Peyer's patch (tissue), 4 donors: ENCODE measurements at regions not wholly inside any gene's neighbourhood (a gene's known extent, or its start where the extent isn't known, plus 50 kb on each side); places are given as distances from the start of the nearest gene placed in this dataset.

Experiments used
- DNase-seq, 3 donors: peaks; one replicate each; pipeline ENCODE4 v3.0.0-alpha.2; 2017 to 2019
- H3K27ac ChIP-seq, 4 donors: fragments of 200-600 bp; sonication (generic); one replicate each; pipeline ENCODE4 v1.5.1; 2016 to 2019
- H3K27me3 ChIP-seq, 2 donors: fragments of 200-600 bp; sonication (generic); one replicate each; pipeline ENCODE4 v1.5.1; 2019
- H3K36me3 ChIP-seq, 3 donors: fragments of 200-600 bp; sonication (generic); one replicate each; pipeline ENCODE4 v1.5.1; 2016 to 2019
- H3K4me1 ChIP-seq, 4 donors: fragments of 200-600 bp; sonication (generic); one replicate each; pipeline ENCODE4 v1.5.1; 2016 to 2019
- H3K4me3 ChIP-seq, 4 donors: fragments of 200-600 bp; sonication (generic); 1 replicate in 3 of 4; 2 replicates in 1 of 4; pipeline ENCODE4 v1.5.1; 2016 to 2019; ENCODE audit warnings: mild to moderate bottlenecking in 1 of 4
- H3K9me3 ChIP-seq, 4 donors: fragments of 200-600 bp; sonication (generic); one replicate each; pipeline ENCODE4 v1.5.1; 2016 to 2019; ENCODE audit warnings: mild to moderate bottlenecking in 1 of 4
- CTCF ChIP-seq, 6 experiments: fragments of 450-650 bp in 4 of 6; fragments of 200-600 bp in 2 of 6; sonication (generic) in 1 of 6; IDR thresholded peaks; one replicate each; pipeline ENCODE4 v1.5.1; 2017 to 2019; ENCODE audit warnings: antibody characterized with exemption in 6 of 6, mild to moderate bottlenecking in 3 of 6, moderate library complexity in 1 of 6
- POLR2A ChIP-seq, 2 donors: fragments of 450-650 bp; IDR thresholded peaks; one replicate each; pipeline ENCODE4 v1.5.1; 2017; ENCODE audit warnings: antibody characterized with exemption in 2 of 2, mild to moderate bottlenecking in 2 of 2, moderate library complexity in 2 of 2

- H3K4me1 ChIP-seq: peaks cover 0 to 49% (median 6%) of the 10 kb centered on the region in 4 donors
- H3K4me3 ChIP-seq: no peak overlapping the region
- DNase-seq: peak in 2 of 3 donors; percentile 70 to 85
These were observed 80.4 kb upstream of the MGAT5 start for GRCh38 chr2:134173338-134174016.

DNA sequence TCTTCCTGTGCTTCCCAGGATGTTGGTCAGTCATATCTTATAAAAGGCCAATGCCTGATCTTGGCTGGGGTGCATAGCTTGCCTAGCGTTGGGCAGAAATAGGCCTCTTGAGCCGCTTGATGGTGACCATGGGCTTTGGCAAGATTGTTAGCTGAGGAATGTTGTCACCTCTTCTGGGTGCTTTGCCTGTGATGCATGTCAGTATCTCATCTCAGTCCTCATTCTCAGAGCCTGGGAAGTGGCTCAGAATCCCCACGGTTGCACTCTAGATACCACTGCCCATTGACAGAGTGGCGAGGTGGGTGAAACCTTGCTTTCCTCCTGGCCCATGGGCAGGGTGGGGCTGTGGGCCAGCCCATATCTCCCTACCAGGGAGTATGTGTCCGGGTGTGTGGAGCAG is 79.2 kb upstream of the MGAT5 start:
- Histone ChIP-seq H3K27ac (peak overlapping the region in 1 of 4 donors; percentile 75), H3K9me3 (no peaks in the 10 kb centered on the region), H3K4me3 (no peak overlapping the region), H3K4me1 (peaks cover 0 to 54% (median 11%) of the 10 kb centered on the region in 4 donors), H3K27me3 (no peaks in the 10 kb centered on the region), H3K36me3 (no peaks in the 10 kb centered on the region)
- DNase-seq: no peak
- TF ChIP-seq CTCF (IDR thresholded peaks at IDR 0.05) (no peak), POLR2A (IDR thresholded peaks at IDR 0.05) (no peak)

More at GRCh38 chr2:134173338-134174016, 80.4 kb upstream of the MGAT5 start:
- no peaks in the 10 kb centered on the region for H3K9me3 ChIP-seq
- TF ChIP-seq POLR2A (IDR thresholded peaks at IDR 0.05): peak in 1 of 2 donors; percentile 50
- no peak for TF ChIP-seq CTCF (IDR thresholded peaks at IDR 0.05)
- no peaks in the 10 kb centered on the region for H3K36me3 ChIP-seq
- H3K27ac ChIP-seq: peak overlapping the region in 3 of 4 donors; percentile 44 to 75 (median 72)
- no peaks in the 10 kb centered on the region for H3K27me3 ChIP-seq

- no peaks in the 10 kb centered on the region for H3K36me3 ChIP-seq
- no peak overlapping the region for H3K4me3 ChIP-seq
- no peak overlapping the region for H3K27ac ChIP-seq
- TF ChIP-seq CTCF (IDR thresholded peaks at IDR 0.05) (no peak), POLR2A (IDR thresholded peaks at IDR 0.05) (no peak)
- H3K4me1 ChIP-seq: peaks cover 0 to 54% (median 12%) of the 10 kb centered on the region in 4 donors
- H3K27me3 ChIP-seq: no peaks in the 10 kb centered on the region
- DNase-seq: no peak
- no peaks in the 10 kb centered on the region for H3K9me3 ChIP-seq
These were observed 78.0 kb upstream of the MGAT5 start for GRCh38 chr2:134175834-134176233.

GRCh38 chr2:134177351-134177931 is 76.4 kb upstream of the MGAT5 start:
- H3K27ac ChIP-seq: peak overlapping the region in 1 of 4 donors; percentile 73
- H3K4me3 ChIP-seq: no peak overlapping the region
- no peak for DNase-seq

More at GRCh38 chr2:134177351-134177931, 76.4 kb upstream of the MGAT5 start:
- H3K36me3 ChIP-seq: no peaks in the 10 kb centered on the region
- peaks cover 0 to 54% (median 14%) of the 10 kb centered on the region in 4 donors for H3K4me1 ChIP-seq
- no peaks in the 10 kb centered on the region for H3K27me3 ChIP-seq
- no peaks in the 10 kb centered on the region for H3K9me3 ChIP-seq
- TF ChIP-seq CTCF (IDR thresholded peaks at IDR 0.05): no peak
- no peak for TF ChIP-seq POLR2A (IDR thresholded peaks at IDR 0.05)
